Cardiac fibroblast (primary cell): ENCODE measurements at regions not wholly inside any gene's neighbourhood (a gene's known extent, or its start where the extent isn't known, plus 50 kb on each side); places are given as distances from the start of the nearest gene placed in this dataset.
A peak's percentile ranks its signal among the peaks of the same experiment; 100 is the strongest.

Experiments
- DNase-seq, 2 donors: peaks; one replicate each; pipeline versions ENCODE4 v3.0.0 to v3.0.0-alpha.2; 2010; ENCODE audit warnings: low read depth in 2 of 2
- H3K4me3 ChIP-seq, 2 donors: replicated peaks in 1 of 2; 1 replicate in 1 of 2; 2 replicates in 1 of 2; pipeline ENCODE4 v1.5.1; 2011; ENCODE audit warnings: low read depth in 2 of 2, low read length in 2 of 2, mild to moderate bottlenecking in 2 of 2, moderate library complexity in 1 of 2
- CTCF ChIP-seq: IDR thresholded peaks from one replicate; pipeline ENCODE4 v1.5.1; 2011; ENCODE audit warnings: low read depth, mild to moderate bottlenecking, low read length, inconsistent platforms

GRCh38 chr3:163919154-163919553 lies 1159.1 kb downstream of the SI start:
- DNase-seq, result no peak
- TF ChIP-seq CTCF, result no peak
- no peak overlapping the region for H3K4me3 ChIP-seq

- TF ChIP-seq CTCF, result peak; percentile 4
- DNase-seq, result no peak
- H3K4me3 ChIP-seq, result no peak overlapping the region
These were observed 1161.4 kb downstream of the SI start for GRCh38 chr3:163916596-163917560.

GRCh38 chr3:163915280-163915679 lies 1163.0 kb downstream of the SI start:
- H3K4me3 ChIP-seq, result no peak overlapping the region
- no peak for DNase-seq
- TF ChIP-seq CTCF, result no peak

- TF ChIP-seq CTCF, result no peak
These were observed 1163.7 kb downstream of the SI start for GRCh38 chr3:163914567-163914966.

GRCh38 chr3:163891771-163892170 lies 1186.5 kb downstream of the SI start:
- TF ChIP-seq CTCF, result no peak
- DNase-seq, result no peak
- no peak overlapping the region for H3K4me3 ChIP-seq

More at GRCh38 chr3:163914567-163914966, 1163.7 kb downstream of the SI start:
- no peak for DNase-seq
- H3K4me3 ChIP-seq, result no peak overlapping the region

GRCh38 chr3:163890661-163891060 lies 1187.6 kb downstream of the SI start:
- no peak for DNase-seq
- no peak overlapping the region for H3K4me3 ChIP-seq
- TF ChIP-seq CTCF, result no peak
